Pulmonary artery endothelial cell (primary cell): ENCODE measurements at regions not wholly inside any gene's neighbourhood (a gene's known extent, or its start where the extent isn't known, plus 50 kb on each side); places are given as distances from the start of the nearest gene placed in this dataset.

Experiments used
- DNase-seq: peaks from one replicate; pipeline ENCODE4 v3.0.0-alpha.2; 2011; ENCODE audit warnings: low read depth, low spot score

- DNase-seq: no peak
Measured at GRCh38 chr12:127304751-127305725, 961.9 kb upstream of the TMEM132C start.

GRCh38 chr12:127306604-127307215 is 960.3 kb upstream of the TMEM132C start:
- DNase-seq: no peak

- DNase-seq: no peak
Measured at GRCh38 chr12:127307528-127307927, 959.4 kb upstream of the TMEM132C start.

- no peak for DNase-seq
Measured at GRCh38 chr12:127308148-127308547, 958.8 kb upstream of the TMEM132C start.

- DNase-seq: no peak
Measured at GRCh38 chr12:127310548-127310947, 956.4 kb upstream of the TMEM132C start.

GRCh38 chr12:127311720-127312364 is 955.1 kb upstream of the TMEM132C start:
- DNase-seq: no peak

GRCh38 chr12:127324681-127325080 is 942.3 kb upstream of the TMEM132C start:
- no peak for DNase-seq

- no peak for DNase-seq
Measured at GRCh38 chr12:127327986-127328385, 939.0 kb upstream of the TMEM132C start.

GRCh38 chr12:127328867-127329266 is 938.1 kb upstream of the TMEM132C start:
- no peak for DNase-seq

GRCh38 chr12:127334365-127334764 is 932.6 kb upstream of the TMEM132C start:
- DNase-seq: no peak

GRCh38 chr12:127334912-127335644 is 931.9 kb upstream of the TMEM132C start:
- DNase-seq: no peak

GRCh38 chr12:127336416-127336815 is 930.6 kb upstream of the TMEM132C start:
- no peak for DNase-seq

- no peak for DNase-seq
Measured at GRCh38 chr12:127339065-127339464, 927.9 kb upstream of the TMEM132C start.

GRCh38 chr12:127340381-127340780 is 926.6 kb upstream of the TMEM132C start:
- DNase-seq: no peak

- no peak for DNase-seq
Measured at GRCh38 chr12:127342861-127343260, 924.1 kb upstream of the TMEM132C start.

- DNase-seq: no peak
Measured at GRCh38 chr12:127343940-127344339, 923.0 kb upstream of the TMEM132C start.

GRCh38 chr12:127351481-127352010 is 915.4 kb upstream of the TMEM132C start:
- DNase-seq: no peak

- no peak for DNase-seq
Measured at GRCh38 chr12:127355061-127355841, 911.7 kb upstream of the TMEM132C start.

GRCh38 chr12:127358888-127359287 is 908.1 kb upstream of the TMEM132C start:
- no peak for DNase-seq

- no peak for DNase-seq
Measured at GRCh38 chr12:127360580-127360979, 906.4 kb upstream of the TMEM132C start.
